Sigmoid colon (tissue), 4 donors: ENCODE measurements at regions not wholly inside any gene's neighbourhood (a gene's known extent, or its start where the extent isn't known, plus 50 kb on each side); places are given as distances from the start of the nearest gene placed in this dataset.

Source experiments
- EP300 ChIP-seq, 4 donors: sonication (generic); formaldehyde crosslinking; IDR thresholded peaks; one replicate each; pipeline ENCODE4 v1.6.1; 2017; ENCODE audit warnings: antibody characterized with exemption in 4 of 4
- POLR2AphosphoS5 ChIP-seq, 4 donors: sonication (generic); formaldehyde crosslinking; IDR thresholded peaks; one replicate each; pipeline ENCODE4 v1.6.1; 2017; ENCODE audit warnings: antibody characterized with exemption in 4 of 4
- TF ChIP-seq, protein P1 (sequence below), 4 experiments: fragments of 450-650 bp in 3 of 4; fragments of 200-600 bp in 1 of 4; IDR thresholded peaks; one replicate each; pipeline ENCODE4 v1.5.1; 2016 to 2019; ENCODE audit warnings: antibody characterized with exemption in 4 of 4, mild to moderate bottlenecking in 3 of 4, moderate library complexity in 2 of 4

DNA sequence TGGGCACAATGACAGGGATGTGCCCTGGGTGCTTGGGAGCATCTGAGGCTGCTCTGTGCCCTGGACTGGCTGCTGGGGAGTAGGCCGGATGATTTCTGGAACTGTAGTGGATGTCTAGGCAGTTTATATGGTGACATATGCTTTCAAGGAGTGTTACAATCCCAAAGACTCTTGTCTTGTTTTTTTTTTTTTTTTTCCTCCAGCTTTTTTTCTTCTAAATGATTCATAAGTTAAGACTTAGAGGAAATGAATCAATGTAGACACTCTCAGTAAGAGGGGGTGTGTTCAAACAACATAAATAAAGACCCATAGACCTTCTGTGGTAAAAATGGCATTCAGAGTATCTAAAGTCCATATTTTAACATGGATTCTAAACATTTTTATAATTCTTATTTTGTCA is 706.1 kb upstream of the GOLIM4 start:
- TF ChIP-seq, protein P1, sequence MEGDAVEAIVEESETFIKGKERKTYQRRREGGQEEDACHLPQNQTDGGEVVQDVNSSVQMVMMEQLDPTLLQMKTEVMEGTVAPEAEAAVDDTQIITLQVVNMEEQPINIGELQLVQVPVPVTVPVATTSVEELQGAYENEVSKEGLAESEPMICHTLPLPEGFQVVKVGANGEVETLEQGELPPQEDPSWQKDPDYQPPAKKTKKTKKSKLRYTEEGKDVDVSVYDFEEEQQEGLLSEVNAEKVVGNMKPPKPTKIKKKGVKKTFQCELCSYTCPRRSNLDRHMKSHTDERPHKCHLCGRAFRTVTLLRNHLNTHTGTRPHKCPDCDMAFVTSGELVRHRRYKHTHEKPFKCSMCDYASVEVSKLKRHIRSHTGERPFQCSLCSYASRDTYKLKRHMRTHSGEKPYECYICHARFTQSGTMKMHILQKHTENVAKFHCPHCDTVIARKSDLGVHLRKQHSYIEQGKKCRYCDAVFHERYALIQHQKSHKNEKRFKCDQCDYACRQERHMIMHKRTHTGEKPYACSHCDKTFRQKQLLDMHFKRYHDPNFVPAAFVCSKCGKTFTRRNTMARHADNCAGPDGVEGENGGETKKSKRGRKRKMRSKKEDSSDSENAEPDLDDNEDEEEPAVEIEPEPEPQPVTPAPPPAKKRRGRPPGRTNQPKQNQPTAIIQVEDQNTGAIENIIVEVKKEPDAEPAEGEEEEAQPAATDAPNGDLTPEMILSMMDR (IDR thresholded peaks at IDR 0.05) = no peak
- no peak for TF ChIP-seq EP300 (IDR thresholded peaks at IDR 0.05)
- TF ChIP-seq POLR2AphosphoS5 (IDR thresholded peaks at IDR 0.05) = no peak
